ENCODE measurements at regions not wholly inside any gene's neighbourhood (a gene's known extent, or its start where the extent isn't known, plus 50 kb on each side); places are given as distances from the start of the nearest gene placed in this dataset.

DNA sequence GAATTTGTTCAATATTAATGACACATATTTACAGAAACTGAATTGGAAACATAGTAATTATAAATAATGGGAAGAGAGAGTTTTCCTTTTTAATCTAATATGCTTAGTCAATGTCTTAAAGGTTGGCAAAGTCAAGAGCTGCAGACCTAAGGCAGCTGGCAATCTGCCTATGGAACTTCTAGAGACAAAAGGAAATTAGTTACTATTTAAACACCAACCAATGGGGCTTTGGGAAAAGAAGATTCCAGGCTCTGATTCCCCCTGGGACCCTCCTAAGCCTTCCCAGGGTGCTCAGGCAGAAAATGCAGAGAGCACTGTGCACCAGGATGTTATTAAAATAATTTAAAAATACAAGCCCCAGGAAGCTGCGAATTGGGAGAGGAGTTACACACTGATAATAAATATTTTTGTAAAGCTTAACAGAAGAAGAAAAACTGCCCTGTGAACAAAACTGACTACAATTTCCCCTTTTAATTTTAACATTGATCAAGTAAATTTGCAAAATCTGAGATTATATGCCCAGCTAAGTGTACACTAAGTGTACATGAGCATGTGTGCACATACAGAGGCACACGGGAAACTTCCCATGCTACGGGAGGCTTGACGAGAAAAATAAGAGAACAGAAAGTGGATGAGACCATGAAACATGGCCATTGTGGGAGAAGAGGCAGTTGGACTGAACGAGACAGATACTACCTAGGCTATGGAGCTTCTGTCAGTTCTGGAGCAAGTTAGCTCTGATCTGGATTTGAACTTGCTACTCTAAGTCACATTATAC, 77.4 kb upstream of the ADAMTS16 start:
- TF ChIP-seq, protein P1, sequence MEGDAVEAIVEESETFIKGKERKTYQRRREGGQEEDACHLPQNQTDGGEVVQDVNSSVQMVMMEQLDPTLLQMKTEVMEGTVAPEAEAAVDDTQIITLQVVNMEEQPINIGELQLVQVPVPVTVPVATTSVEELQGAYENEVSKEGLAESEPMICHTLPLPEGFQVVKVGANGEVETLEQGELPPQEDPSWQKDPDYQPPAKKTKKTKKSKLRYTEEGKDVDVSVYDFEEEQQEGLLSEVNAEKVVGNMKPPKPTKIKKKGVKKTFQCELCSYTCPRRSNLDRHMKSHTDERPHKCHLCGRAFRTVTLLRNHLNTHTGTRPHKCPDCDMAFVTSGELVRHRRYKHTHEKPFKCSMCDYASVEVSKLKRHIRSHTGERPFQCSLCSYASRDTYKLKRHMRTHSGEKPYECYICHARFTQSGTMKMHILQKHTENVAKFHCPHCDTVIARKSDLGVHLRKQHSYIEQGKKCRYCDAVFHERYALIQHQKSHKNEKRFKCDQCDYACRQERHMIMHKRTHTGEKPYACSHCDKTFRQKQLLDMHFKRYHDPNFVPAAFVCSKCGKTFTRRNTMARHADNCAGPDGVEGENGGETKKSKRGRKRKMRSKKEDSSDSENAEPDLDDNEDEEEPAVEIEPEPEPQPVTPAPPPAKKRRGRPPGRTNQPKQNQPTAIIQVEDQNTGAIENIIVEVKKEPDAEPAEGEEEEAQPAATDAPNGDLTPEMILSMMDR (IDR thresholded peaks at IDR 0.05; ENCODE audit: insufficient read depth in 1 of 2, low read depth in 1 of 2, low read length in 1 of 2, severe bottlenecking in 1 of 2, unreplicated experiment in 1 of 2): no peak
- peaks cover 53% of the 10 kb centered on the region for H3K4me1 ChIP-seq
- Mint-ChIP-seq H3K36me3 (ENCODE audit: insufficient read depth, unreplicated experiment) (peaks cover 7% of the 10 kb centered on the region), H3K27me3 (ENCODE audit: insufficient read depth, unreplicated experiment) (no peaks in the 10 kb centered on the region), H3K4me1 (ENCODE audit: low read depth, unreplicated experiment) (peaks cover 38% of the 10 kb centered on the region), H3K9me3 (ENCODE audit: unreplicated experiment) (peaks cover 30% of the 10 kb centered on the region), H3K4me3 (ENCODE audit: unreplicated experiment) (peak overlapping the region; percentile 32), H3K27ac (ENCODE audit: unreplicated experiment) (peak overlapping the region; percentile 93)
- H3K4me3 ChIP-seq (ENCODE audit: low read depth, low read length): no peak overlapping the region
- ChIA-PET POLR2A (interaction anchor here (0.6 kb wide), 1 partner anchor 142 kb away, joined by 3 read pairs; no protein-coding TSS in a partner anchor), CTCF (interaction anchor here (0.5 to 1.8 kb wide), 5 partner anchors 50 to 359 kb away, joined by 3 to 17 read pairs (median 3); partner anchors contain the start of gene ICE1)
- no peak for DNase-seq
- intact Hi-C loops (cut with micrococcal nuclease; ENCODE audit: unreplicated experiment): loop anchor here (1.0 kb wide), 4 partner anchors 73 to 360 kb away; partner anchors contain the start of gene ICE1
- TSS peak; percentile 47 for BruUV-seq (replicated peaks)
- H3K36me3 ChIP-seq (ENCODE audit: control insufficient read depth, insufficient read depth, low read length): no peaks in the 10 kb centered on the region
- no peaks in the 10 kb centered on the region; the same call in 1 of the 2 replicates for H3K9me3 ChIP-seq
- no peaks in the 10 kb centered on the region for H3K27me3 ChIP-seq (replicated peaks; ENCODE audit: control insufficient read depth, insufficient read depth, low read length)

DNA sequence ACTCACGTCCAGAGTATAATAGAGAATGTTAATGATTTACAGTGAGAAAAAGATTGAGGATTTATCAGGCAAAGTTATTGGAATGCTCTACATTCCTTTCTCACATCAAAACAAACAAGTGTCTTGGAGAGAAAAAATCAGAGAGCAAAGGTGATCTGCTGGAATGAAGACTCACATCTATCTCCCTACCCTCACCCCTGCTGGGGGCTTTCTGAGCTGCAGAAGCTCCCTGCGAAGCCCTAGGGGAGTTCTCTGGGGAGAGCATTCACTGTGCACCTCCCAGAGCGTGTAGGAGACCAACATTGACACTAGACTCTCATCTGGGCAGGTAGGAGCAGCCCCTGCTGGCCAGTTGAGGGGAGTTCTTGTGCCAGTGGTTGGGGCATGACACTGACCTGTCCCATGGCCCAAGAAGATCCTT, 76.6 kb upstream of the ADAMTS16 start:
- DNase-seq: peak; percentile 86 to 88
- Histone ChIP-seq H3K9me3 (no peaks in the 10 kb centered on the region; the same call in 1 of the 2 replicates), H3K36me3 (ENCODE audit: control insufficient read depth, insufficient read depth, low read length) (no peaks in the 10 kb centered on the region), H3K27me3 (replicated peaks; ENCODE audit: control insufficient read depth, insufficient read depth, low read length) (no peaks in the 10 kb centered on the region), H3K4me1 (peaks cover 52% of the 10 kb centered on the region), H3K4me3 (ENCODE audit: low read depth, low read length) (no peak overlapping the region)
- POLR2A ChIA-PET: no interaction called here
- no TSS peak for BruUV-seq (replicated peaks)
- peaks cover 7% of the 10 kb centered on the region for H3K36me3 Mint-ChIP-seq (ENCODE audit: insufficient read depth, unreplicated experiment)
- H3K9me3 Mint-ChIP-seq (ENCODE audit: unreplicated experiment): peaks cover 30% of the 10 kb centered on the region
- no peaks in the 10 kb centered on the region for H3K27me3 Mint-ChIP-seq (ENCODE audit: insufficient read depth, unreplicated experiment)
- peak overlapping the region; percentile 32 for H3K4me3 Mint-ChIP-seq (ENCODE audit: unreplicated experiment)
- TF ChIP-seq, protein P1 (IDR thresholded peaks at IDR 0.05; ENCODE audit: insufficient read depth in 1 of 2, low read depth in 1 of 2, low read length in 1 of 2, severe bottlenecking in 1 of 2, unreplicated experiment in 1 of 2): peak; percentile 48 to 49
- peaks cover 38% of the 10 kb centered on the region for H3K4me1 Mint-ChIP-seq (ENCODE audit: low read depth, unreplicated experiment)
- H3K27ac Mint-ChIP-seq (ENCODE audit: unreplicated experiment): peak overlapping the region; percentile 93
- CTCF ChIA-PET: interaction anchor here (0.5 to 1.8 kb wide), 6 partner anchors 51 to 358 kb away, joined by 3 to 17 read pairs (median 3); partner anchors contain the start of gene ICE1
- intact Hi-C loops (cut with micrococcal nuclease; ENCODE audit: unreplicated experiment): loop anchor here (1.0 kb wide), 4 partner anchors 73 to 359 kb away; partner anchors contain the start of gene ICE1

DNA sequence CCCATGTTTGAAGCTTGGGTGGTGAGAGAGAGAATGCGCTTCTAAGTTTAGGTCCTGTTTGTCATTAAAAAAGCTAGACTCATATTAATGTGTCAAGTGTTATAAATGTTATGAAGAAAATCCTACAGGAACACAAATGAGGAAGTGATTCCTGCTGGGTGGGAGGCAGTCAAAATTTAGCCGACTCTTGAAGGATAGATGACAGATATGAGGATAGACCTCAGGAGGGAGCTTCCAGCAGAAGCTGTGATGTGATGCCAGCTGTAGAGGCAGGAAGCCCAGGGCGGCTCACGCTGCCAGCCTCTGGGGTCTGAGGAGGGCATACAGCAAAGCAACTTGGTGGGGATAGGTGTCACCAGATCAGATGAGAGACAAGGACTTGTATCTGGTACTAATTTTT, 74.7 kb upstream of the ADAMTS16 start:
- POLR2A ChIA-PET: no interaction called here
- H3K4me3 ChIP-seq (ENCODE audit: low read depth, low read length): no peak overlapping the region
- peaks cover 52% of the 10 kb centered on the region for H3K4me1 ChIP-seq
- CTCF ChIA-PET: no interaction called here
- DNase-seq: no peak
- no peaks in the 10 kb centered on the region for H3K36me3 ChIP-seq (ENCODE audit: control insufficient read depth, insufficient read depth, low read length)
- H3K9me3 Mint-ChIP-seq (ENCODE audit: unreplicated experiment): peaks cover 21% of the 10 kb centered on the region
- intact Hi-C loops (cut with micrococcal nuclease; ENCODE audit: unreplicated experiment): no loop called here
- H3K4me3 Mint-ChIP-seq (ENCODE audit: unreplicated experiment): peak overlapping the region; percentile 28
- H3K9me3 ChIP-seq: no peaks in the 10 kb centered on the region; the same call in 1 of the 2 replicates
- no TSS peak for BruUV-seq (replicated peaks)
- peaks cover 7% of the 10 kb centered on the region for H3K36me3 Mint-ChIP-seq (ENCODE audit: insufficient read depth, unreplicated experiment)
- H3K27me3 Mint-ChIP-seq (ENCODE audit: insufficient read depth, unreplicated experiment): no peaks in the 10 kb centered on the region
- no peaks in the 10 kb centered on the region for H3K27me3 ChIP-seq (replicated peaks; ENCODE audit: control insufficient read depth, insufficient read depth, low read length)
- TF ChIP-seq, protein P1 (IDR thresholded peaks at IDR 0.05; ENCODE audit: insufficient read depth in 1 of 2, low read depth in 1 of 2, low read length in 1 of 2, severe bottlenecking in 1 of 2, unreplicated experiment in 1 of 2): no peak
- peaks cover 38% of the 10 kb centered on the region for H3K4me1 Mint-ChIP-seq (ENCODE audit: low read depth, unreplicated experiment)
- peak overlapping the region; percentile 93 for H3K27ac Mint-ChIP-seq (ENCODE audit: unreplicated experiment)

Measured in Caco-2 (cell line).